Ammon's horn (tissue), 1 donor: ENCODE measurements at regions not wholly inside any gene's neighbourhood (a gene's known extent, or its start where the extent isn't known, plus 50 kb on each side); places are given as distances from the start of the nearest gene placed in this dataset.
"Not testable (repeated sequence)": the region's sequence is repeated elsewhere in the genome, so short reads cannot be mapped to it uniquely, and the experiment has no call there.

ENCODE experiments used
- DNase-seq: peaks from one replicate; pipeline ENCODE4 v3.0.0-alpha.2; 2016; ENCODE audit warnings: low spot score

- no peak for DNase-seq
Measured at GRCh38 chr5:130488252-130488651, 584.0 kb downstream of the CHSY3 start.

DNA sequence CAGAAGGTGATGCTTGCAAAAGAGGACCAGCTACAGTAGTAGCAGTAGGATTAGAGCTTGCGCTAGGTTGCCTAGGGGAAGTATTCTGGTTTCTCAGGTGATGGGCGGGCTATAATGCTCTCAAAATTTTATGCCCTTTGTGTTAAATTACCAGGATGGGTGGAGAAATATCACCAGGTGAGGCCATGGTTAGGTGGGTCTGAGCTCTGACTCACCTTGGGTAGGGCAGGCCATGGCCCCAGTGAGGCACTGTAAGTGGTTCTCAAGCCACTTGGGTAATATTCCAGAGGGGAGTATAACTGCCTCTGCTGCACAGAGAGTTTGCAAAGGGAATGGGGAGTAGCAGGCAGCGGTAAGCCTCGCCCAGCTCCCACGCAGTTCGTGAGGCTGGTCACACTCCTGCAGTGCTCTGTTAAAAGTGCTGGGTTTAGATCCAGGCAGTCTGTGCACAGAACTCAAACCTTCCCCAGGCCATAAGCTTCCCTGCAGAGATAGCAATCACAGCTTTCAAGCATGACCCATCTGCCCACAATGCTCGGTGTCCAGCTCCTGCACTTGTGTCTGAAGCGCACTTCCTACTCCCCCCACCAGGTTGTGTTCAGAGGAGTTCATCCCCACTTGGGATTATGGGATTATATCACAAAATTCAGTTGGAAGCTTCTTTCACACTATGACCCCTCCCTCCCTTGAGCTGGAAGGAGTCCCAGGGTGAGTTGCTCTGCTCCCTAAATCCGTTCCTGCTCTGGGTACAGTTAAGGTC lies 575.0 kb downstream of the CHSY3 start:
- no peak for DNase-seq

DNA sequence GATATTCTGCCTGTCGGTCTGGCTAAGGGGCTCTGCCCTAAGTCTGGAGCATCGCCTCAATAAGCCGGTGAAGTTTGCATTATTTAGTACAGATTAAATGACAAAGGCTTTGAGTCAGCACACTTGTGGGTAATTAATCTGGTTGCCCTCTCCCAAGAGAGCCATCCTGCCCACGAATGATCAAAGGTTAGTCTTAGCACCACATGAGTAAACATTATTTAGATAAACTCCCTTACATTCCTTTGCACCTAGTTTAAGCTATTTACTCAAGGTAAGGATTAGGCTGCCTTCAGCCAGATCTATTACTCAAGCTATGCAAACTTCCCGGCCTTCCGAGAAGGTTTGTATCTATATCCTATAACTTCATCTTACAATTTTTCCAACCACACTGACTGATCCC lies 572.1 kb downstream of the CHSY3 start:
- no peak for DNase-seq

GRCh38 chr5:130462516-130462915 lies 558.3 kb downstream of the CHSY3 start:
- no peak for DNase-seq

- no peak for DNase-seq
Measured at GRCh38 chr5:130455175-130455574, 550.9 kb downstream of the CHSY3 start.

GRCh38 chr5:130452744-130453143 lies 548.5 kb downstream of the CHSY3 start:
- DNase-seq, result no peak

GRCh38 chr5:130436430-130436829 lies 532.2 kb downstream of the CHSY3 start:
- DNase-seq, result no peak

- DNase-seq, result no peak
Measured at GRCh38 chr5:130427222-130427955, 523.1 kb downstream of the CHSY3 start.

DNA sequence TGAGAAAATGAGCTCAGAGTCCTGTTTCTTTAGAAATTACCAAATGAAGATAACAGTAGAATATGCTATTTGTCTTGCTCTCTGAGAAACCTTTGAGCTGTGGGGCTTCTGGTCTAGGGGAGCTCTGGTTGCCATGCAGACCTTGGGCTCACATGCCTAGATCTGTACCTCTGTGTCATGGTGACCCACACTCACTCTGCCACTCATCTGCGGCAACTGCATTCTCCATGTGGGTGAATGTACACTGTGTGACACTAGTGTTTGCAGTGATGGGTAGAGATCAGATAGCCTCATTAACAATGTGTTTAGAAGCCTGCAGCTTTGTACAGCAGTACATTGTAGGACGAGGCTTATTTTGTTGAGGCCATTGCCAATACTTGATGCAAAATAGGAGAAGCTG lies 521.2 kb downstream of the CHSY3 start:
- peak; percentile 11 for DNase-seq

GRCh38 chr5:130424341-130424740 lies 520.1 kb downstream of the CHSY3 start:
- peak; percentile 11 for DNase-seq

DNA sequence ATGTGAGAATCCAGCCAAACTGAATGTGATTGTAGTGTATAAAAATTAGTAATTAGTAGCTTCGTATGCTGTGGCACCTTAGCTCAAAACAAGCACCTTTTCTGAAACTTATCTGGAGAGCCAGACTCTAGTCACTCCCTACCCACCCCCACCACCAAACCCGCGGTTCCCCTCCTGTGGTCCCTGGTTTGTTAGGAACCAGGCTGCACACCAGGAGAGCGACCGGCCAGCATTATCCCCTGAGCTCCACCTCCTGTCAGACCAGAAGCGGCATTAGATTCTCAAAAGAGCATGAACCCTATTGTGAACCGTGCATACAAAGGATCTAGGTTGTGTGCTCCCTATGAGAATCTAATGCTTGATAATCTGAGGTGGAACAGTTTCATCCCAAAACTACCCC lies 498.6 kb downstream of the CHSY3 start:
- DNase-seq, result no peak

GRCh38 chr5:130400091-130400490 lies 495.8 kb downstream of the CHSY3 start:
- no peak for DNase-seq

GRCh38 chr5:130398825-130399224 lies 494.6 kb downstream of the CHSY3 start:
- DNase-seq, result no peak

- not testable (repeated sequence) for DNase-seq
Measured at GRCh38 chr5:130397727-130398126, 493.5 kb downstream of the CHSY3 start.

DNA sequence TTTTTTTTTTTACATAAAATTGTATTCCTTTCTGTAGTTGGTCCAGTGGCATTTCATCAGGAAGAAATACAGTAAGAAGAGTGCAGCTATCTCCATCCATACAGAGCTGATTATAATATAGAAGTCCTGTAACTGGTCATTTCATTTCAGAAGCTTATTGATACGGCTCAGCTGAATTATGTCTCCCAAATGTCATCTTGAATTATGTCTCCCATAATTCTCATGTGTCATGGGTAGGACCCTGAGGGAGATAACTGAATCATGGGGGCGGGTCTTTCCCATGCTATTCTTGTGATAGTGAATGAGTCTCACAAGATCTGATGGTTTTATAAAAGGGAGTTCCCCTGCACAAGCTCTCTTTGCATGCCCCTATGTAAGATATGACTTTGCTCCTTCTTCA lies 492.9 kb downstream of the CHSY3 start:
- no peak for DNase-seq

- not testable (repeated sequence) for DNase-seq
Measured at GRCh38 chr5:130391727-130392264, 487.5 kb downstream of the CHSY3 start.

DNA sequence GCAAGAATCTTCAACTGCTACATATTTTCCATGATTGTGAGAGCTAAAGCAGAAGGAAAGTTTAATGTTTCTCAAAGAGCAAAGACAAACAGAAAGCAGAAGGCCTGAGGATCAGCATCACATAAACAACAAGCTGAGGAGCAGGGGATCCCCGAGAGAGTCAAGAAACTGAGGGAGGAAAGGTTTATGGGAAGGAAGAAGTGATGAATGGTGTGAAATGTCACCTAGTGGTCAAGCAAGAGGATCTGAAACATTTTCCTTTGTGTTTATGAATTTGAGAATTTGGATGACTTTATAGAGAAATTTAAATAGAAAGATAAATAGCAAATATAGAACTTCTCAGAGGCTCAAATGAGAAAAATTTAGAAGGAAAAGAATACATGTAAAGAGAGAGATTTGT lies 481.9 kb downstream of the CHSY3 start:
- no peak for DNase-seq

DNA sequence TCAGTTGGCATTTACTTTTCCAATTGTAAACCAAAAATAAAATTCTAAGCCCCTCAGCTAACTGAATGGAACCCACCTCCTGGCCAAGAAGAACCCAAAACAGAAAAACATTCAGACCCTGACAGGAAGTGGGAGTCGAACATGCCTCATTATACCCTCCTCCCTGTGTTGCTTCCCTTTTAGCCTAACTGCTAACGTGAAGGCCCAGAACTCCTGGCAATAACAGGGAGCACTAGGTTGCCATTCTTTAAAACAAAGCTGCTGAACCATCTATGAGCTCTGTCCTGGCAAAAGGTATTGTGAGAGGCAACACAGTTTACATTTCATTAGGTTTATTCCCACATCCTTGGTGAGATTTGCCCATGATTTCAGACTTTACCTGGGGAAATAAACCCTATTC lies 481.4 kb downstream of the CHSY3 start:
- DNase-seq, result no peak

GRCh38 chr5:130365956-130366355 lies 461.7 kb downstream of the CHSY3 start:
- DNase-seq, result no peak

DNA sequence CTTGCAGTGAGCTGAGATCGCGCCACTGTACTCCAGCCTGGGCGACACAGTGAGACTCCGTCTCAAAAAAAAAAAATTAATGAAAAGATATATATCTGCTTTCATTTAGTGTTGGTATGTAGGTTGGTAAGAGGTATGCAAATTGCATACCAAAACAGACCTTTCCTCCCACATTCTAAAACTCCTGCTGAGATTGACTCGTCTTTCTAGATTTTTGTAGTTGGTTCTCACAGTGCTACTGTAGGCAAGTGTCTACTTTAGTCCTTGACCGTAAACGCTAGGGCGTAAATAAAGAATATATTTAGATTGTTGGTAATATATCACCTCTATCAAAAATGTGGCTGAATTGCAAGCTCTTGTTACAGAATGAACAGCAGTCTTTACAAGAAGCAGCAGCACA lies 445.9 kb downstream of the CHSY3 start:
- DNase-seq, result no peak

GRCh38 chr5:130337179-130337888 lies 433.1 kb downstream of the CHSY3 start:
- DNase-seq, result no peak

DNA sequence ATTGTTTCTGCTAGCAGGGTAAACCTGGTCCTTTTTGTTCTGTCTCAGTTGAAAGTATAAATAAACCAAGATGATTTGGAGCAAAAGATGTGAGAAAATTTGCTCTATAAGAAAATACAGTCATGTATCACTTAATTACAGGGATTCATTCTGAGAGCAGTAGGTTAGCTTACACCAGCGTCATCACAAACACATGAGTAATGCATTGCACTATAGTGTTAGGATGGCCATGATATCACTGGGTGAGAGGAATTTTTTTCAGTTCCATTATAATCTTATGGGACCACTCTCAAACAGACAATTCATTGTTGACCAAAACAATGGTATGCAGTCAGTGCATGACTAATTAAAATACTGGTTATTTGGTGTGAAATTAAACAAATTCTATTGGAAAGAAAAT lies 430.9 kb downstream of the CHSY3 start:
- DNase-seq, result no peak

DNA sequence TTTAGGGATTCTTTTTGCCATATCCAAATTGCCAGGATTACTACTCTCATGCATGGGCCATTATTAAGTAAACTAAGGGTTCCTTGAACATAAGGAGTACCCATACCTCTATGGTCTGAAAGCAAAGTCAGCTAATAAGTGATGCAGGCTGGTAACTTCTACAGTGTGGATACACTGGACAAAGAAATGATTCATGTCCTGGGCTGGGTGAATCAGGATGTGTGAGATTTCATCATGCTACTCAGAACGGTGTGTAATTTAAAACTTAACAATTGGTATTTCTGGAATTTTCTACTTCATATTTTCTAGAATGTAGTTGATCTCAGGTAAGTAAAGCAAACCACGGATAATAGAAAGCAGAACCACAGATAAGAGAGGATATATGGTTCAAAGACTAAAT lies 428.8 kb downstream of the CHSY3 start:
- no peak for DNase-seq
